ENCODE measurements at regions not wholly inside any gene's neighbourhood (a gene's known extent, or its start where the extent isn't known, plus 50 kb on each side); places are given as distances from the start of the nearest gene placed in this dataset.

- TF ChIP-seq RBFOX2 (IDR thresholded peaks at IDR 0.05; ENCODE audit: low read depth, low read length) (0 out of 2 replicates have a peak, but pooled peaks have one; percentile 9), SOX5 (CRISPR knock-in tag; IDR thresholded peaks at IDR 0.05; ENCODE audit: borderline replicate concordance) (peak; percentile 89), POGK (CRISPR knock-in tag; conservative IDR thresholded peaks at IDR 0.05) (0 out of 2 replicates have a peak, but pooled peaks have one; percentile 43), HNF1A (IDR thresholded peaks at IDR 0.05; ENCODE audit: low read depth) (0 out of 2 replicates have a peak, but pooled peaks have one; percentile 37), HNF1A (CRISPR knock-in tag; IDR thresholded peaks at IDR 0.05; ENCODE audit: borderline replicate concordance) (no peak), WIZ (CRISPR knock-in tag; IDR thresholded peaks at IDR 0.05) (peak; percentile 53; the same call in 1 of the 2 replicates), SP5 (CRISPR knock-in tag; IDR thresholded peaks at IDR 0.05; ENCODE audit: borderline replicate concordance, low read depth) (no peak; the same call in 1 of the 2 replicates), STAG1 (CRISPR knock-in tag; IDR thresholded peaks at IDR 0.05) (no peak), MAFK (conservative IDR thresholded peaks at IDR 0.05 in 1 of 2, IDR thresholded peaks at IDR 0.05 in 1 of 2; ENCODE audit: low read length in 2 of 2) (0 out of 4 replicates have a peak, but pooled peaks of 1 of the 2 experiments have one; percentile 12), NCOR1 (IDR thresholded peaks at IDR 0.05; ENCODE audit: borderline replicate concordance, low read length) (no peak), ZNF710 (CRISPR knock-in tag; IDR thresholded peaks at IDR 0.05; ENCODE audit: borderline replicate concordance) (peak; percentile 50; the same call in 1 of the 2 replicates), CREBL2 (CRISPR knock-in tag; IDR thresholded peaks at IDR 0.05; ENCODE audit: borderline replicate concordance) (0 out of 2 replicates have a peak, but pooled peaks have one; percentile 40), ARID5B (CRISPR knock-in tag; IDR thresholded peaks at IDR 0.05) (peak; percentile 77; the same call in 1 of the 2 replicates), ZSCAN9 (CRISPR knock-in tag; IDR thresholded peaks at IDR 0.05; ENCODE audit: borderline replicate concordance) (no peak; the same call in 1 of the 2 replicates), KDM4B (CRISPR knock-in tag; IDR thresholded peaks at IDR 0.05) (no peak), ELF3 (CRISPR knock-in tag; IDR thresholded peaks at IDR 0.05) (0 out of 2 replicates have a peak, but pooled peaks have one; percentile 11)
Observed at GRCh38 chr20:22403632-22404361, 180.6 kb downstream of the FOXA2 start (continued).

Measured in HepG2 (cell line).